Mesenchymal stem cell (in vitro differentiated cells and primary cell): ENCODE measurements at regions not wholly inside any gene's neighbourhood (a gene's known extent, or its start where the extent isn't known, plus 50 kb on each side); places are given as distances from the start of the nearest gene placed in this dataset.

Experiments used
- DNase-seq: peaks from one replicate; pipeline ENCODE4 v3.0.0-alpha.2; 2013
- H2AFZ ChIP-seq: one replicate; pipeline ENCODE4 v1.6.1; 2013; ENCODE audit warnings: low read depth, mild to moderate bottlenecking, control low read depth, inconsistent platforms, low read length, moderate library complexity
- H2AK5ac ChIP-seq: 2 replicates; pipeline ENCODE4 v1.6.1; 2013; ENCODE audit warnings: low read length, moderate library complexity, mild to moderate bottlenecking, inconsistent platforms; ENCODE audit not compliant: severe bottlenecking
- H2BK120ac ChIP-seq: one replicate; pipeline ENCODE4 v1.6.1; 2013; ENCODE audit warnings: low read depth, mild to moderate bottlenecking, inconsistent platforms, low read length, moderate library complexity
- H2BK12ac ChIP-seq, 2 experiments: one replicate each; pipeline ENCODE4 v1.6.1; 2013; ENCODE audit warnings: inconsistent platforms in 2 of 2, low read length in 2 of 2, mild to moderate bottlenecking in 2 of 2, moderate library complexity in 2 of 2, control low read depth in 1 of 2
- H2BK15ac ChIP-seq: one replicate; pipeline ENCODE4 v1.6.1; 2013; ENCODE audit warnings: mild to moderate bottlenecking, low read depth, inconsistent platforms; ENCODE audit not compliant: poor library complexity, severe bottlenecking
- H2BK5ac ChIP-seq: 2 replicates; pipeline ENCODE4 v1.6.1; 2013; ENCODE audit warnings: low read depth, mild to moderate bottlenecking, low read length, control low read depth, inconsistent platforms; ENCODE audit not compliant: poor library complexity, severe bottlenecking
- H3K14ac ChIP-seq, 2 experiments: one replicate each; pipeline ENCODE4 v1.6.1; 2013; ENCODE audit warnings: inconsistent platforms in 2 of 2, low read length in 2 of 2, control low read depth in 1 of 2, mild to moderate bottlenecking in 1 of 2, moderate library complexity in 1 of 2
- H3K18ac ChIP-seq, 2 experiments: one replicate each; pipeline ENCODE4 v1.6.1; 2013; ENCODE audit warnings: inconsistent platforms in 2 of 2, low read length in 2 of 2, control low read depth in 1 of 2, low read depth in 1 of 2, mild to moderate bottlenecking in 1 of 2
- H3K23ac ChIP-seq, 2 experiments: one replicate each; pipeline ENCODE4 v1.6.1; 2013; ENCODE audit warnings: inconsistent platforms in 2 of 2, low read length in 2 of 2, mild to moderate bottlenecking in 2 of 2, moderate library complexity in 2 of 2, control low read depth in 1 of 2
- H3K27ac ChIP-seq: 2 replicates; pipeline ENCODE4 v1.5.1; 2013; ENCODE audit warnings: mild to moderate bottlenecking, moderate library complexity, low read length, control low read depth, inconsistent platforms; ENCODE audit not compliant: poor library complexity, severe bottlenecking
- H3K27me3 ChIP-seq, 2 experiments: 2 replicates each; pipeline versions ENCODE4 v1.6.1 to v1.7.0; 2013; ENCODE audit warnings: low read length in 2 of 2, mild to moderate bottlenecking in 2 of 2, moderate library complexity in 2 of 2, control low read depth in 1 of 2, inconsistent platforms in 1 of 2; ENCODE audit not compliant: control insufficient read depth in 1 of 2, insufficient read depth in 1 of 2
- H3K36me3 ChIP-seq, 2 experiments: 2 replicates each; pipeline versions ENCODE4 v1.6.1 to v1.7.0; 2013; ENCODE audit warnings: low read length in 2 of 2, control low read depth in 1 of 2, inconsistent platforms in 1 of 2, low read depth in 1 of 2, mild to moderate bottlenecking in 1 of 2; ENCODE audit not compliant: insufficient read depth in 2 of 2, control insufficient read depth in 1 of 2
- H3K4ac ChIP-seq, 2 experiments: one replicate each; pipeline ENCODE4 v1.6.1; 2013; ENCODE audit warnings: inconsistent platforms in 2 of 2, low read length in 2 of 2, mild to moderate bottlenecking in 2 of 2, moderate library complexity in 2 of 2, control low read depth in 1 of 2, low read depth in 1 of 2
- H3K4me1 ChIP-seq: 2 replicates; pipeline ENCODE4 v1.6.1; 2013; ENCODE audit warnings: low read depth, low read length, control low read depth; ENCODE audit not compliant: control insufficient read depth, insufficient read depth
- H3K4me2 ChIP-seq: 2 replicates; pipeline ENCODE4 v1.6.1; 2013; ENCODE audit warnings: low read length, mild to moderate bottlenecking, inconsistent platforms; ENCODE audit not compliant: poor library complexity, severe bottlenecking
- H3K4me3 ChIP-seq, 2 experiments: 2 replicates each; pipeline versions ENCODE4 v1.5.1 to v1.7.0; 2013; ENCODE audit warnings: low read length in 2 of 2, mild to moderate bottlenecking in 2 of 2, control low read depth in 1 of 2, low read depth in 1 of 2; ENCODE audit not compliant: insufficient read depth in 1 of 2
- H3K79me1 ChIP-seq: replicated peaks from 2 replicates; pipeline ENCODE4 v1.6.1; 2013; ENCODE audit warnings: mild to moderate bottlenecking, control low read depth, low read length, inconsistent platforms; ENCODE audit not compliant: poor library complexity, severe bottlenecking
- H3K9ac ChIP-seq: 2 replicates; pipeline ENCODE4 v1.7.0; 2013; ENCODE audit warnings: mild to moderate bottlenecking, low read length, moderate library complexity
- H3K9me3 ChIP-seq: 2 replicates; pipeline ENCODE4 v1.7.0; 2013; ENCODE audit warnings: mild to moderate bottlenecking, low read length; ENCODE audit not compliant: control insufficient read depth
- H4K8ac ChIP-seq: one replicate; pipeline ENCODE4 v1.6.1; 2013; ENCODE audit warnings: inconsistent platforms, mild to moderate bottlenecking, low read length, moderate library complexity
- H4K91ac ChIP-seq: one replicate; pipeline ENCODE4 v1.6.1; 2013; ENCODE audit warnings: mild to moderate bottlenecking, low read length, inconsistent platforms
- WGBS: methylation state at CpG from one replicate; pipeline ENCODE4 v1.1.7; 2013; ENCODE audit warnings: mixed read lengths; 5-methylcytosine and 5-hydroxymethylcytosine counted together

GRCh38 chr20:24144371-24144770, 155.8 kb upstream of the GGTLC1 start:
- H3K79me1 ChIP-seq = no peaks in the 10 kb centered on the region
- H3K27me3 ChIP-seq = peaks cover 0 to 10% of the 10 kb centered on the region in 2 experiments
- H4K8ac ChIP-seq = no peak overlapping the region
- H3K9me3 ChIP-seq = no peaks in the 10 kb centered on the region
- H3K4me3 ChIP-seq = no peak overlapping the region
- no peak overlapping the region for H2AFZ ChIP-seq
- no peak overlapping the region for H3K27ac ChIP-seq
- no peak overlapping the region for H3K18ac ChIP-seq
- no peak overlapping the region for H2AK5ac ChIP-seq
- H2BK5ac ChIP-seq = no peak overlapping the region
- H2BK15ac ChIP-seq = no peak overlapping the region
- no peak overlapping the region for H3K23ac ChIP-seq
- no peak overlapping the region for H3K4me2 ChIP-seq
- WGBS = 87% methylated on average over 7 of the region's 8 CpGs
- H3K36me3 ChIP-seq = no peaks in the 10 kb centered on the region
- no peak overlapping the region for H2BK120ac ChIP-seq
- H4K91ac ChIP-seq = no peak overlapping the region
- H3K4ac ChIP-seq = no peak overlapping the region
- H2BK12ac ChIP-seq = no peak overlapping the region
- DNase-seq = no peak
- H3K9ac ChIP-seq = no peak overlapping the region
- H3K14ac ChIP-seq = no peak overlapping the region
- no peaks in the 10 kb centered on the region for H3K4me1 ChIP-seq

- Histone ChIP-seq H3K4me1 (no peaks in the 10 kb centered on the region), H2BK120ac (no peak overlapping the region)
These were observed 152.5 kb upstream of the GGTLC1 start for GRCh38 chr20:24141111-24141510.

GRCh38 chr20:24139846-24140245, 151.3 kb upstream of the GGTLC1 start:
- H3K4me2 ChIP-seq = no peak overlapping the region
- H2BK120ac ChIP-seq = no peak overlapping the region
- no peak overlapping the region for H2BK5ac ChIP-seq
- no peak overlapping the region for H2AFZ ChIP-seq
- H3K9ac ChIP-seq = no peak overlapping the region
- no peak overlapping the region for H3K14ac ChIP-seq
- H3K4me1 ChIP-seq = no peaks in the 10 kb centered on the region
- H3K18ac ChIP-seq = no peak overlapping the region
- no peak overlapping the region for H2BK12ac ChIP-seq
- H3K36me3 ChIP-seq = no peaks in the 10 kb centered on the region
- WGBS = 65% methylated on average over 1 of the region's 1 CpG
- no peaks in the 10 kb centered on the region for H3K9me3 ChIP-seq
- no peak overlapping the region for H3K4ac ChIP-seq
- H3K27ac ChIP-seq = no peak overlapping the region
- no peak overlapping the region for H4K91ac ChIP-seq
- no peaks in the 10 kb centered on the region for H3K79me1 ChIP-seq
- H2BK15ac ChIP-seq = no peak overlapping the region
- no peak for DNase-seq
- no peak overlapping the region for H3K23ac ChIP-seq
- no peak overlapping the region for H2AK5ac ChIP-seq
- H3K4me3 ChIP-seq = no peak overlapping the region
- H3K27me3 ChIP-seq = peaks cover 0 to 10% of the 10 kb centered on the region in 2 experiments
- no peak overlapping the region for H4K8ac ChIP-seq

More at GRCh38 chr20:24141111-24141510, 152.5 kb upstream of the GGTLC1 start:
- Histone ChIP-seq H3K4ac (no peak overlapping the region), H3K27me3 (peaks cover 0 to 5% of the 10 kb centered on the region in 2 experiments), H2AFZ (no peak overlapping the region), H2BK5ac (no peak overlapping the region), H3K9ac (no peak overlapping the region), H3K9me3 (no peaks in the 10 kb centered on the region), H3K4me2 (no peak overlapping the region), H4K91ac (no peak overlapping the region), H3K27ac (no peak overlapping the region), H2BK12ac (no peak overlapping the region), H3K14ac (no peak overlapping the region), H4K8ac (no peak overlapping the region), H3K18ac (no peak overlapping the region), H3K79me1 (no peaks in the 10 kb centered on the region), H3K36me3 (no peaks in the 10 kb centered on the region), H2BK15ac (no peak overlapping the region), H3K23ac (no peak overlapping the region), H3K4me3 (no peak overlapping the region), H2AK5ac (no peak overlapping the region)
- 65% methylated on average over 6 of the region's 6 CpGs for WGBS
- DNase-seq = no peak

GRCh38 chr20:24138951-24139350, 150.4 kb upstream of the GGTLC1 start:
- WGBS = 77% methylated on average over 2 of the region's 2 CpGs
- H2BK15ac ChIP-seq = no peak overlapping the region
- no peak overlapping the region for H3K4me3 ChIP-seq
- H2BK120ac ChIP-seq = no peak overlapping the region
- H3K4me1 ChIP-seq = no peaks in the 10 kb centered on the region
- DNase-seq = no peak
- no peaks in the 10 kb centered on the region for H3K79me1 ChIP-seq
- no peak overlapping the region for H3K18ac ChIP-seq
- H2BK12ac ChIP-seq = no peak overlapping the region
- no peak overlapping the region for H3K23ac ChIP-seq
- no peak overlapping the region for H3K9ac ChIP-seq
- no peak overlapping the region for H2AK5ac ChIP-seq
- no peak overlapping the region for H2AFZ ChIP-seq
- H3K27ac ChIP-seq = no peak overlapping the region
- no peak overlapping the region for H2BK5ac ChIP-seq
- H3K4me2 ChIP-seq = no peak overlapping the region
- H3K9me3 ChIP-seq = no peaks in the 10 kb centered on the region
- H3K4ac ChIP-seq = no peak overlapping the region
- H4K91ac ChIP-seq = no peak overlapping the region
- H3K27me3 ChIP-seq = peaks cover 0 to 10% of the 10 kb centered on the region in 2 experiments
- H3K36me3 ChIP-seq = no peaks in the 10 kb centered on the region
- no peak overlapping the region for H4K8ac ChIP-seq
- no peak overlapping the region for H3K14ac ChIP-seq
